H1 (cell line): ENCODE measurements at regions not wholly inside any gene's neighbourhood (a gene's known extent, or its start where the extent isn't known, plus 50 kb on each side); places are given as distances from the start of the nearest gene placed in this dataset.

Source experiments
- CTCF ChIA-PET: fragments of 300-600 bp; sonication (Branson Sonifier 250); formaldehyde crosslinking; loops from one replicate; lab custom pipeline; 2021; ENCODE audit not compliant: partially characterized antibody; lab: Charles Lee
- POLR2A ChIA-PET: fragments of 300-600 bp; sonication (Branson Sonifier 250); formaldehyde crosslinking; loops from one replicate; lab custom pipeline; 2021; ENCODE audit warnings: inconsistent platforms; ENCODE audit not compliant: partially characterized antibody; lab: Charles Lee
- DNase-seq, 2 experiments: peaks; one replicate each; pipeline versions ENCODE4 v3.0.0 to v3.0.0-alpha.2; 2010 to 2022; ENCODE audit warnings: low spot score in 2 of 2, low read depth in 1 of 2, mixed read lengths in 1 of 2
- FAIRE-seq: peaks from 2 replicates; lab custom pipeline; 2011; peaks lifted over from hg19 to GRCh38; lab: Jason Lieb, UNC
- H2AFZ ChIP-seq: 2 replicates; pipeline ENCODE4 v1.8.1; 2012; ENCODE audit warnings: low read length, inconsistent platforms
- H2AK5ac ChIP-seq: 2 replicates; pipeline ENCODE4 v1.6.1; 2013; ENCODE audit warnings: low read depth, low read length
- H2BK120ac ChIP-seq: replicated peaks from 2 replicates; pipeline ENCODE3; 2013; ENCODE audit warnings: low read depth, low read length, inconsistent platforms
- H2BK12ac ChIP-seq: 2 replicates; pipeline ENCODE4 v1.6.1; 2013; ENCODE audit warnings: low read depth, low read length
- H2BK15ac ChIP-seq: 2 replicates; pipeline ENCODE4 v1.6.1; 2013; ENCODE audit warnings: low read length
- H2BK20ac ChIP-seq: 2 replicates; pipeline ENCODE4 v1.6.1; 2013; ENCODE audit warnings: low read length
- H2BK5ac ChIP-seq: 2 replicates; pipeline ENCODE4 v1.6.1; 2013; ENCODE audit warnings: low read depth, low read length
- H3K14ac ChIP-seq: 2 replicates; pipeline ENCODE4 v1.6.1; 2013; ENCODE audit warnings: inconsistent platforms; ENCODE audit not compliant: insufficient read length
- H3K18ac ChIP-seq: 2 replicates; pipeline ENCODE4 v1.6.1; 2013; ENCODE audit warnings: low read length; ENCODE audit errors: extremely low read depth
- H3K23ac ChIP-seq: 2 replicates; pipeline ENCODE4 v1.6.1; 2013; ENCODE audit warnings: inconsistent platforms; ENCODE audit not compliant: insufficient read length
- H3K23me2 ChIP-seq: 2 replicates; pipeline ENCODE4 v1.6.1; 2013; ENCODE audit warnings: low read depth, low read length
- H3K27ac ChIP-seq: 2 replicates; pipeline ENCODE4 v1.6.1; 2011; ENCODE audit warnings: low read depth, low read length, inconsistent platforms
- H3K27me3 ChIP-seq, 4 experiments: replicated peaks in 1 of 4; 1 replicate in 1 of 4; 2 replicates in 3 of 4; pipeline versions ENCODE4 v1.6.1 to v1.8.1; 2011 to 2013; ENCODE audit warnings: low read length in 3 of 4, mild to moderate bottlenecking in 3 of 4, inconsistent platforms in 2 of 4, mixed read lengths in 2 of 4, moderate library complexity in 1 of 4; ENCODE audit not compliant: control insufficient read depth in 3 of 4, insufficient read depth in 3 of 4; ENCODE audit errors: extremely low read depth in 1 of 4
- H3K36me3 ChIP-seq, 4 experiments: 2 replicates each; pipeline versions ENCODE4 v1.6.1 to v1.8.1; 2011 to 2013; ENCODE audit warnings: mild to moderate bottlenecking in 4 of 4, low read length in 3 of 4, moderate library complexity in 2 of 4, control low read depth in 1 of 4, inconsistent platforms in 1 of 4; ENCODE audit not compliant: insufficient read depth in 4 of 4, control insufficient read depth in 2 of 4
- H3K4ac ChIP-seq: replicated peaks from 2 replicates; pipeline ENCODE3; 2013; ENCODE audit warnings: low read length, low read depth, mixed read lengths, inconsistent platforms; ENCODE audit not compliant: insufficient read length
- H3K4me1 ChIP-seq, 4 experiments: replicated peaks in 1 of 4; 1 replicate in 1 of 4; 2 replicates in 3 of 4; pipeline versions ENCODE4 v1.6.1 to v1.8.1; 2011 to 2013; ENCODE audit warnings: low read length in 3 of 4, inconsistent platforms in 2 of 4, mixed read lengths in 1 of 4; ENCODE audit not compliant: insufficient read depth in 4 of 4, control insufficient read depth in 3 of 4
- H3K4me2 ChIP-seq, 2 experiments: 2 replicates each; pipeline versions ENCODE4 v1.6.1 to v1.8.1; 2011 to 2013; ENCODE audit warnings: low read depth in 2 of 2, low read length in 2 of 2, control low read depth in 1 of 2, inconsistent platforms in 1 of 2, mild to moderate bottlenecking in 1 of 2; ENCODE audit not compliant: insufficient read depth in 1 of 2
- H3K4me3 ChIP-seq, 4 experiments: fragments of 200-600, 300-600 bp in 1 of 4; sonication (generic), shearing (Covaris generic), sonication (Bioruptor Twin) in 1 of 4; 2 replicates each; pipeline versions ENCODE4 v1.5.1 to v1.8.1; 2011 to 2016; ENCODE audit warnings: low read length in 4 of 4, low read depth in 3 of 4, control low read depth in 2 of 4, inconsistent platforms in 2 of 4, mild to moderate bottlenecking in 2 of 4, mixed read lengths in 1 of 4, moderate library complexity in 1 of 4; ENCODE audit not compliant: insufficient read depth in 2 of 4; ENCODE audit errors: extremely low read depth in 1 of 4
- H3K56ac ChIP-seq: replicated peaks from 2 replicates; pipeline ENCODE3; 2013; ENCODE audit warnings: low read depth, mild to moderate bottlenecking, mixed read lengths, low read length, inconsistent platforms; ENCODE audit not compliant: insufficient read length
- H3K79me1 ChIP-seq: 2 replicates; pipeline ENCODE4 v1.6.1; 2013; ENCODE audit warnings: low read depth, low read length, control low read depth
- H3K79me2 ChIP-seq, 2 experiments: 2 replicates each; pipeline versions ENCODE4 v1.6.1 to v1.8.1; 2012 to 2013; ENCODE audit warnings: low read length in 2 of 2, mild to moderate bottlenecking in 2 of 2, inconsistent platforms in 1 of 2; ENCODE audit not compliant: insufficient read depth in 2 of 2, control insufficient read depth in 1 of 2
- H3K9ac ChIP-seq, 4 experiments: replicated peaks in 1 of 4; 1 replicate in 1 of 4; 2 replicates in 3 of 4; pipeline versions ENCODE4 v1.6.1 to v1.8.1; 2011 to 2013; ENCODE audit warnings: low read depth in 3 of 4, low read length in 3 of 4, control low read depth in 2 of 4, mild to moderate bottlenecking in 2 of 4, moderate library complexity in 2 of 4, inconsistent platforms in 1 of 4; ENCODE audit errors: extremely low read depth in 1 of 4
- H3K9me3 ChIP-seq, 2 experiments: 2 replicates each; pipeline versions ENCODE4 v1.6.1 to v1.8.1; 2012 to 2013; ENCODE audit warnings: mild to moderate bottlenecking in 2 of 2, moderate library complexity in 2 of 2, control low read depth in 1 of 2, inconsistent platforms in 1 of 2, low read depth in 1 of 2, low read length in 1 of 2, mixed read lengths in 1 of 2; ENCODE audit not compliant: insufficient read depth in 2 of 2
- H4K20me1 ChIP-seq, 2 experiments: replicated peaks in 1 of 2; 2 replicates each; pipeline versions ENCODE3 to v1.8.1; 2011 to 2013; ENCODE audit warnings: inconsistent platforms in 2 of 2, low read length in 2 of 2, mild to moderate bottlenecking in 1 of 2; ENCODE audit not compliant: insufficient read depth in 2 of 2, control insufficient read depth in 1 of 2
- H4K5ac ChIP-seq: 2 replicates; pipeline ENCODE4 v1.6.1; 2013; ENCODE audit warnings: low read length, low read depth, mixed read lengths, inconsistent platforms; ENCODE audit not compliant: insufficient read length
- H4K8ac ChIP-seq: 2 replicates; pipeline ENCODE4 v1.8.0; 2013; ENCODE audit warnings: mild to moderate bottlenecking, moderate library complexity, low read length, inconsistent platforms; ENCODE audit not compliant: insufficient read depth; ENCODE audit errors: extremely low read depth
- H4K91ac ChIP-seq: replicated peaks from 2 replicates; pipeline ENCODE3; 2013; ENCODE audit warnings: low read length, mixed read lengths, inconsistent platforms; ENCODE audit not compliant: insufficient read length
- CEBPB ChIP-seq: IDR thresholded peaks from 2 replicates; pipeline ENCODE4 v1.6.1; 2012; ENCODE audit warnings: low read depth, low read length
- CREB1 ChIP-seq: IDR thresholded peaks from 2 replicates; pipeline ENCODE4 v1.6.1; 2012; ENCODE audit warnings: inconsistent platforms
- EZH2 ChIP-seq: fragments of 200-600 bp; sonication (generic); IDR thresholded peaks from 2 replicates; pipeline ENCODE4 v1.7.1; 2012; ENCODE audit warnings: low read depth, mild to moderate bottlenecking, moderate library complexity, low read length, inconsistent platforms; ENCODE audit not compliant: severe bottlenecking
- GTF2F1 ChIP-seq: IDR thresholded peaks from 2 replicates; pipeline ENCODE4 v1.6.1; 2012; ENCODE audit warnings: low read depth, low read length, improper control_type of control experiment, borderline replicate concordance
- HDAC6 ChIP-seq: IDR thresholded peaks from one replicate; pipeline ENCODE4 v1.7.1; 2012; ENCODE audit warnings: low read depth, mild to moderate bottlenecking, inconsistent platforms, low read length, moderate library complexity
- KDM4A ChIP-seq: IDR thresholded peaks from one replicate; pipeline ENCODE4 v1.7.1; 2012; ENCODE audit warnings: low read depth, mild to moderate bottlenecking, moderate library complexity, low read length, inconsistent platforms; ENCODE audit not compliant: severe bottlenecking
- KDM5A ChIP-seq: fragments of 200-600 bp; IDR thresholded peaks from 2 replicates; pipeline ENCODE4 v1.7.1; 2012; ENCODE audit warnings: mild to moderate bottlenecking, low read length, inconsistent platforms, mixed read lengths
- RAD21 ChIP-seq, 2 experiments: IDR thresholded peaks in 1 of 2; conservative IDR thresholded peaks in 1 of 2; 2 replicates each; pipeline ENCODE4 v1.6.1; 2011; ENCODE audit warnings: low read depth in 2 of 2, low read length in 2 of 2, improper control_type of control experiment in 1 of 2, inconsistent platforms in 1 of 2, mild to moderate bottlenecking in 1 of 2, moderate library complexity in 1 of 2
- SAP30 ChIP-seq: fragments of 300-600 bp; sonication (generic); IDR thresholded peaks from 2 replicates; pipeline ENCODE4 v1.7.1; 2012; ENCODE audit warnings: low read length, moderate library complexity, mild to moderate bottlenecking, inconsistent platforms; ENCODE audit not compliant: insufficient read depth, insufficient replicate concordance
- SP1 ChIP-seq: IDR thresholded peaks from 2 replicates; pipeline ENCODE4 v1.6.1; 2011; ENCODE audit warnings: low read depth, low read length
- TAF7 ChIP-seq: optimal IDR thresholded peaks from 2 replicates; pipeline ENCODE3; 2011; ENCODE audit warnings: low read depth, mild to moderate bottlenecking, inconsistent platforms, low read length, moderate library complexity, borderline replicate concordance
- TCF12 ChIP-seq: IDR thresholded peaks from 2 replicates; pipeline ENCODE4 v1.6.1; 2011; ENCODE audit warnings: low read depth, mild to moderate bottlenecking, low read length
- USF2 ChIP-seq: IDR thresholded peaks from 2 replicates; pipeline ENCODE4 v1.6.1; 2011; ENCODE audit warnings: low read length, improper control_type of control experiment

GRCh38 chr20:55919956-55920355 lies 85.4 kb downstream of the CBLN4 start:
- Histone ChIP-seq H2BK15ac (no peak overlapping the region), H4K5ac (no peak overlapping the region), H3K79me2 (no peaks in the 10 kb centered on the region), H2BK5ac (no peak overlapping the region), H3K4ac (no peak overlapping the region), H4K8ac (no peak overlapping the region), H3K9ac (no peak overlapping the region), H3K4me2 (no peak overlapping the region), H3K23ac (no peak overlapping the region), H3K9me3 (peaks cover 42 to 58% of the 10 kb centered on the region in 2 experiments; a peak in 3 of 4 replicates), H3K4me1 (no peaks in the 10 kb centered on the region), H2BK120ac (no peak overlapping the region), H3K23me2 (no peaks in the 10 kb centered on the region), H3K18ac (no peak overlapping the region), H3K36me3 (no peaks in the 10 kb centered on the region), H2BK12ac (no peak overlapping the region), H3K27ac (no peak overlapping the region), H3K56ac (no peak overlapping the region), H3K27me3 (no peaks in the 10 kb centered on the region), H3K14ac (no peak overlapping the region), H2AFZ (no peak overlapping the region), H2AK5ac (no peak overlapping the region), H4K91ac (no peak overlapping the region), H2BK20ac (no peak overlapping the region), H3K4me3 (no peak overlapping the region), H3K79me1 (no peaks in the 10 kb centered on the region), H4K20me1 (no peaks in the 10 kb centered on the region)
- FAIRE-seq (no peak), DNase-seq (no peak)
- no peak for TF ChIP-seq EZH2
- TF ChIP-seq TCF12: no peak
- no peak for TF ChIP-seq KDM4A
- no peak for TF ChIP-seq RAD21 (IDR thresholded peaks at IDR 0.05 in 1 of 2, conservative IDR thresholded peaks at IDR 0.05 in 1 of 2; ENCODE audit: low read depth in 2 of 2, low read length in 2 of 2)
- no peak for TF ChIP-seq SAP30
- TF ChIP-seq SP1: no peak
- no peak for TF ChIP-seq TAF7
- TF ChIP-seq CEBPB: no peak
- no peak for TF ChIP-seq HDAC6
- no peak for TF ChIP-seq CREB1
- TF ChIP-seq USF2: no peak
- no peak for TF ChIP-seq GTF2F1
- TF ChIP-seq KDM5A: no peak
- CTCF ChIA-PET: no interaction called here
- POLR2A ChIA-PET: no interaction called here
